GM19397 (cell line): ENCODE measurements at regions not wholly inside any gene's neighbourhood (a gene's known extent, or its start where the extent isn't known, plus 50 kb on each side); places are given as distances from the start of the nearest gene placed in this dataset.

Experiments
- ATAC-seq: cut with Tn5 transposase; IDR thresholded peaks from one replicate; pipeline ENCODE4 v1.9.1; 2021; ENCODE audit warnings: mild to moderate bottlenecking, moderate library complexity; ENCODE audit not compliant: unreplicated experiment

GRCh38 chr7:124515106-124515830 lies 250.3 kb downstream of the GPR37 start:
- ATAC-seq, result no peak

- no peak for ATAC-seq
Observed at GRCh38 chr7:124514471-124514870, 251.1 kb downstream of the GPR37 start.

- ATAC-seq, result no peak
Observed at GRCh38 chr7:124497176-124497575, 268.4 kb downstream of the GPR37 start.

GRCh38 chr7:124489925-124490324 lies 275.7 kb downstream of the GPR37 start:
- no peak for ATAC-seq

GRCh38 chr7:124489082-124489819 lies 276.3 kb downstream of the GPR37 start:
- ATAC-seq, result no peak

GRCh38 chr7:124482229-124482628 lies 283.4 kb downstream of the GPR37 start:
- no peak for ATAC-seq

- ATAC-seq, result no peak
Observed at GRCh38 chr7:124480821-124481290, 284.7 kb downstream of the GPR37 start.

GRCh38 chr7:124480036-124480820 lies 285.4 kb downstream of the GPR37 start:
- ATAC-seq, result no peak

GRCh38 chr7:124462249-124462648 lies 303.3 kb downstream of the GPR37 start:
- ATAC-seq, result no peak

GRCh38 chr7:124460555-124460954 lies 305.0 kb downstream of the GPR37 start:
- ATAC-seq, result no peak

- ATAC-seq, result no peak
Observed at GRCh38 chr7:124460056-124460450, 305.5 kb downstream of the GPR37 start.

GRCh38 chr7:124459101-124460055 lies 306.2 kb downstream of the GPR37 start:
- no peak for ATAC-seq

GRCh38 chr7:124457841-124458240 lies 307.8 kb downstream of the GPR37 start:
- ATAC-seq, result no peak

GRCh38 chr7:124456286-124456685 lies 309.3 kb downstream of the GPR37 start:
- no peak for ATAC-seq

- no peak for ATAC-seq
Observed at GRCh38 chr7:124452186-124452585, 313.4 kb downstream of the GPR37 start.

GRCh38 chr7:124449896-124450295 lies 315.7 kb downstream of the GPR37 start:
- no peak for ATAC-seq

- no peak for ATAC-seq
Observed at GRCh38 chr7:124444696-124445480, 320.7 kb downstream of the GPR37 start.

- no peak for ATAC-seq
Observed at GRCh38 chr7:124443762-124444161, 321.8 kb downstream of the GPR37 start.

- no peak for ATAC-seq
Observed at GRCh38 chr7:124440081-124440480, 325.5 kb downstream of the GPR37 start.
